Prostate gland (tissue), 2 donors: ENCODE measurements at regions not wholly inside any gene's neighbourhood (a gene's known extent, or its start where the extent isn't known, plus 50 kb on each side); places are given as distances from the start of the nearest gene placed in this dataset.

Experiments used
- DNase-seq: peaks from one replicate; pipeline ENCODE4 v3.0.0-alpha.2; 2019; ENCODE audit warnings: low spot score
- H3K27ac ChIP-seq, 2 donors: fragments of 200-600 bp; sonication (generic); 2 replicates each; pipeline ENCODE4 v1.5.1; 2017 to 2019
- H3K27me3 ChIP-seq: fragments of 200-600 bp; sonication (generic); replicated peaks from 2 replicates; pipeline ENCODE4 v1.5.1; 2019; ENCODE audit not compliant: insufficient read depth
- H3K36me3 ChIP-seq, 2 donors: fragments of 200-600 bp; sonication (generic); 1 replicate in 1 of 2; 2 replicates in 1 of 2; pipeline versions ENCODE4 v1.5.1 to v1.8.1; 2017 to 2019
- H3K4me1 ChIP-seq: fragments of 200-600 bp; sonication (generic); replicated peaks from 2 replicates; pipeline ENCODE4 v1.5.1; 2019
- H3K4me3 ChIP-seq, 2 donors: fragments of 200-600 bp; sonication (generic); 2 replicates each; pipeline ENCODE4 v1.5.1; 2017 to 2019
- H3K9me3 ChIP-seq: fragments of 200-600 bp; sonication (generic); 2 replicates; pipeline ENCODE4 v1.5.1; 2017
- POLR2A ChIP-seq: fragments of 450-650 bp; IDR thresholded peaks from one replicate; pipeline ENCODE4 v1.6.1; 2016; ENCODE audit warnings: antibody characterized with exemption, mild to moderate bottlenecking
- POLR2AphosphoS5 ChIP-seq: sonication (generic); formaldehyde crosslinking; IDR thresholded peaks from one replicate; pipeline ENCODE4 v1.6.1; 2017; ENCODE audit warnings: antibody characterized with exemption
- WGBS: methylation state at CpG from one replicate; pipeline ENCODE4 v1.1.5; 2018; 5-methylcytosine and 5-hydroxymethylcytosine counted together
- intact Hi-C: fragments of 100-400 bp; cut with DNase I; formaldehyde crosslinking; loops from one replicate; pipeline ENCODE4 v1.14.2; 2022
- TF ChIP-seq, protein P1 (sequence below), 4 experiments: fragments of 200-600 bp in 2 of 4; fragments of 450-650 bp in 2 of 4; sonication (generic) in 2 of 4; IDR thresholded peaks; 1 replicate in 3 of 4; 2 replicates in 1 of 4; pipeline ENCODE4 v1.5.1; 2016 to 2019; ENCODE audit warnings: antibody characterized with exemption in 4 of 4, mild to moderate bottlenecking in 2 of 4, moderate library complexity in 2 of 4

DNA sequence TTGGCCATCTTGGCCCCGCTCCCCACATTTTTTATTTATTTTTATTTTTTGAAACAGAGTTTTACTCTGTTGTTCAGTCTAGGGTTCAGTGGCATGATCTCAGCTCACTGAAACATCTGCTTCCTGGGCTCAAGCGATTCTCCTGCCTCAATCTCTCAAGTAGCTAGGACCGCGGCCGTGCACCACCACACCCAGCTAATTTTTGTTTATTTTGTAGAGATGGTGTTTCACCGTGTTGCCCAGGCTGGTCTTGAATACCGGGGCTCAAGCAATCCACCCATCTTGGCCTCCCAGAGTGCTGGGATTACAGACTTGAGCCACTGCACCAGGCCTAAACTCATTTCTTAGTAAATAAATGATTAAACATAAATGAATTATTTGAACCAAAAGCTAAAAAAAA is 322.0 kb upstream of the LCORL start:
- intact Hi-C loops = no loop called here
- TF ChIP-seq POLR2AphosphoS5 (no peak), POLR2A (no peak)
- TF ChIP-seq, protein P1, sequence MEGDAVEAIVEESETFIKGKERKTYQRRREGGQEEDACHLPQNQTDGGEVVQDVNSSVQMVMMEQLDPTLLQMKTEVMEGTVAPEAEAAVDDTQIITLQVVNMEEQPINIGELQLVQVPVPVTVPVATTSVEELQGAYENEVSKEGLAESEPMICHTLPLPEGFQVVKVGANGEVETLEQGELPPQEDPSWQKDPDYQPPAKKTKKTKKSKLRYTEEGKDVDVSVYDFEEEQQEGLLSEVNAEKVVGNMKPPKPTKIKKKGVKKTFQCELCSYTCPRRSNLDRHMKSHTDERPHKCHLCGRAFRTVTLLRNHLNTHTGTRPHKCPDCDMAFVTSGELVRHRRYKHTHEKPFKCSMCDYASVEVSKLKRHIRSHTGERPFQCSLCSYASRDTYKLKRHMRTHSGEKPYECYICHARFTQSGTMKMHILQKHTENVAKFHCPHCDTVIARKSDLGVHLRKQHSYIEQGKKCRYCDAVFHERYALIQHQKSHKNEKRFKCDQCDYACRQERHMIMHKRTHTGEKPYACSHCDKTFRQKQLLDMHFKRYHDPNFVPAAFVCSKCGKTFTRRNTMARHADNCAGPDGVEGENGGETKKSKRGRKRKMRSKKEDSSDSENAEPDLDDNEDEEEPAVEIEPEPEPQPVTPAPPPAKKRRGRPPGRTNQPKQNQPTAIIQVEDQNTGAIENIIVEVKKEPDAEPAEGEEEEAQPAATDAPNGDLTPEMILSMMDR (IDR thresholded peaks at IDR 0.05) = no peak
- DNase-seq = no peak
- H3K9me3 ChIP-seq = no peaks in the 10 kb centered on the region
- H3K4me3 ChIP-seq = no peak overlapping the region
- H3K4me1 ChIP-seq = no peaks in the 10 kb centered on the region
- no peaks in the 10 kb centered on the region for H3K27me3 ChIP-seq
- no peaks in the 10 kb centered on the region for H3K36me3 ChIP-seq
- 89% methylated on average over 7 of the region's 7 CpGs for WGBS
- no peak overlapping the region for H3K27ac ChIP-seq

DNA sequence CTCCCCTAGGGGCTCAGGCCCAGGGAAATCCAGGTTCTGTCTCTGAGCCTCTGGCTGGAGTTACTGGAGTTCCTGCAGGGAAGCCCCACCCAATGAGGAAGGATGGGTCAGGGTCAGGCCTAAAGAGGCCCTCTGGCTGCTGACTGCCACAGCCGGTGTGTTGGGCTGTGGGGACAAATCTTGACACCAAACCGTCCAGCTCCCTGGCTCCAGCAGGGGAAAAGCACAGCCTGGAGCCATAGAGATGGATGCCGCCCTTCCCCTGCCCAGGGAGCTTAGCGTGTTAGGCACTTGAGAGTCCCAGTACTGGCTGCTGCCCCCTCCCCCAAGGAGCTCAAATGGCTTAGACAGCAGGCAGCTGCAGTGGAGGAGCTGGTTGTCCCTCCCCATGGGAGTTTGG is 321.3 kb upstream of the LCORL start:
- intact Hi-C loops = no loop called here
- DNase-seq = no peak
- 87% methylated on average over 4 of the region's 4 CpGs for WGBS
- Histone ChIP-seq H3K27me3 (no peaks in the 10 kb centered on the region), H3K27ac (no peak overlapping the region), H3K4me1 (no peaks in the 10 kb centered on the region), H3K4me3 (no peak overlapping the region), H3K36me3 (no peaks in the 10 kb centered on the region), H3K9me3 (no peaks in the 10 kb centered on the region)
- TF ChIP-seq POLR2AphosphoS5 = no peak
- TF ChIP-seq, protein P1 (IDR thresholded peaks at IDR 0.05) = no peak
- no peak for TF ChIP-seq POLR2A

DNA sequence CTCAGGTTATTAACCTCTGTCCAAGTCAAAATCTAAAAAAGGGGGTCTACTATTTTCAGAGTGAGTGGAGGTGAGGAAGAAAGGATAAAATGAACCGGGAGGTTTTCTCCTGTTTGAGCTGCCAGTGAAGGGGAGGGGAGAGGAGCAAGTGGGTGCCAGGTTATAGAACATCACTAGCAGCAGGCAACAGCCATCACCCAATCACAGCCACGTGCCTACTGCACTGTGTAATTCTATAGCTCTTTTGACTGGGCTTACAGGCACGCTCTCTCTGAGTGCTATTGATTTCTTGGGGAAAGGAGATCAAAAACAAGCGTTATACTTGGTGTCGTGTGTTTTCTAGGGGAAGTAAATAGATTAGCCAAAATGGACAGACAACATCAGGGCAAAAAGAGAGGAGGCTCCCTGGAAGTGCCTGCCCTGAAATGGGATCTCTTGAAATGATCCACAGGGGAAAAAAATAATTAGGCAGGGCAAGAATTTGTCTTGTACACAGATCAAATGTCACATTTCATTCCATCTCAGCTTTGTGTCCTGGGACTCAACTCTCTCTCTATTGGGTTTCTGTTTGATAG is 300.5 kb upstream of the LCORL start:
- Histone ChIP-seq H3K27me3 (no peaks in the 10 kb centered on the region), H3K9me3 (no peaks in the 10 kb centered on the region), H3K4me1 (no peaks in the 10 kb centered on the region), H3K36me3 (no peaks in the 10 kb centered on the region), H3K27ac (no peak overlapping the region), H3K4me3 (no peak overlapping the region)
- 27% methylated on average over 5 of the region's 5 CpGs for WGBS
- TF ChIP-seq POLR2AphosphoS5 = no peak
- TF ChIP-seq, protein P1 (IDR thresholded peaks at IDR 0.05) = no peak
- no peak for TF ChIP-seq POLR2A
- no peak for DNase-seq
- intact Hi-C loops = no loop called here

DNA sequence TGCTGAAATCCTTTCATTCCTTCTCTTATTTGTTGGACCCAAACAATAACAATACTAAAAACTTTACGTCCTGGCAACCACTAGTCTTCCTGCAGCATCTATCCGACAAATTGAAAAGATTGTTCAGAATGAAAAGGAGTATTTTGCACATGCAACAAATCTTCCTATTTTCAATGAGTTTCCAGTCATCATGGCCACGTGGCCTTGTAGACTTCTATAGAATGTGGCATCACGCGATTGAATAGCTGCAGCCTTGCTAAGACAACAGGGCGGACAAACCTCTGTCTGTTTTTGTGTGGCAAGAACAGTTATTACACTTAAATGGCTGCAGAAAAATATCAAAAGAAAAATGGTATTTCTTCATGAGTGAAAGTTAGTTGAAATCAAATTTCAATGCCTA is 297.9 kb upstream of the LCORL start:
- H3K4me3 ChIP-seq = no peak overlapping the region
- 78% methylated on average over 6 of the region's 6 CpGs for WGBS
- TF ChIP-seq, protein P1 (IDR thresholded peaks at IDR 0.05) = no peak
- TF ChIP-seq POLR2A = no peak
- no peak for TF ChIP-seq POLR2AphosphoS5

DNA sequence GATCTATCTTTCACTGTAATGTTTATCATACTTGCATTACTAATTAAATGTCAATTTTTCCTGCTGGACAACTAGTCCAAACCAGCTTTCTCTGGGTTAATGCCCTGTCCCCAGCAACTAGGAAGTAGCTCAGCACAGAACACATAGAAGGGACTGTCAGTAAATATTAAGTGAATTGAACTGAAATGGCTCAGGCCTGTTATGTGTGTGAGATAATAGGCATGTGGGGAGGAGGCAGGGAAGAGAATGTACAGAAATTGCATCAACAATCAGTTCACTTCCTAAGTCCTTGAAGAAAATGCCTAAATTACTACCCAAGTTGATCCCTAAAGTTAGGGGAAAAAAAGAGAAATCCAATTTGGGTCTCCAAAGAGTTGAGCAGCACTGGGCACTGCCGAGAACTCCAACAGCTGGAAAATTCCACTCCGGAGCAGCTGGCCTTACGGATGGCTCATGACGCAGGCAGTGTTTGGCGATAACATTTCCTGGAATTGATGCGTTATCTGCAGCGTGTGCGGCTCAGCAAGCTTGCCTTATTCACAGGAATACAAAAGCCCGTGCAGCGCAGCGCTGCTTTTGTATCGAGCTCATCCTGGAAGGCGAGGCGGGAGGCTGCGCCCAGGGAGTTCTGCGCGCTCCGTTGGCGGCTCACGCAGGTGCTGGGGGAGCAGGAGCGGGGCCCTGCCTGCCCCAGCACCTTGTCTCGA is 297.3 kb upstream of the LCORL start:
- Histone ChIP-seq H3K4me3 (no peak overlapping the region), H3K9me3 (no peaks in the 10 kb centered on the region), H3K36me3 (no peaks in the 10 kb centered on the region), H3K27ac (no peak overlapping the region), H3K27me3 (no peaks in the 10 kb centered on the region), H3K4me1 (no peaks in the 10 kb centered on the region)
- TF ChIP-seq, protein P1 (IDR thresholded peaks at IDR 0.05) = no peak
- no peak for TF ChIP-seq POLR2A
- TF ChIP-seq POLR2AphosphoS5 = no peak
- 34% methylated on average over 22 of the region's 22 CpGs for WGBS
- intact Hi-C loops = no loop called here
- DNase-seq = no peak

More for the DNA sequence above, 297.9 kb upstream of the LCORL start:
- Histone ChIP-seq H3K36me3 (no peaks in the 10 kb centered on the region), H3K27ac (no peak overlapping the region), H3K27me3 (no peaks in the 10 kb centered on the region), H3K9me3 (no peaks in the 10 kb centered on the region), H3K4me1 (no peaks in the 10 kb centered on the region)
- intact Hi-C loops = no loop called here
- DNase-seq = no peak
